PC-9 (cell line): ENCODE measurements at regions not wholly inside any gene's neighbourhood (a gene's known extent, or its start where the extent isn't known, plus 50 kb on each side); places are given as distances from the start of the nearest gene placed in this dataset.

ENCODE experiments used
- CTCF ChIP-seq: fragments of 200-600 bp; sonication (generic); conservative IDR thresholded peaks from 2 replicates; pipeline ENCODE4 v1.6.1; 2017; ENCODE audit warnings: mixed run types, antibody characterized with exemption, mild to moderate bottlenecking, moderate library complexity
- EZH2 ChIP-seq: fragments of 200-600 bp; sonication (generic); IDR thresholded peaks from 2 replicates; pipeline ENCODE4 v1.8.0; 2017; ENCODE audit warnings: antibody characterized with exemption, low read depth

- TF ChIP-seq CTCF (no peak), EZH2 (no peak)
These were observed 104.4 kb upstream of the VANGL1 start for GRCh38 chr1:115537415-115537814.
